IMR-90 (cell line): ENCODE measurements at regions not wholly inside any gene's neighbourhood (a gene's known extent, or its start where the extent isn't known, plus 50 kb on each side); places are given as distances from the start of the nearest gene placed in this dataset.

Experiments
- ATAC-seq: fragments of 200-7000 bp; cut with Tn5 transposase; 2 replicates; pipeline ENCODE4 v1.9.1; 2020; ENCODE audit warnings: low read depth, mild to moderate bottlenecking, moderate library complexity
- BruUV-seq: library from RNA; stranded (reverse); fragments of 400-500 nt; replicated peaks from 2 replicates; lab custom pipeline; 2021; lab: Mats Ljungman, UMichigan
- CTCF ChIA-PET: fragments of 300-600 bp; formaldehyde crosslinking; extraction: SDS; loops from one replicate; lab custom pipeline; 2021; ENCODE audit warnings: antibody characterized with exemption; lab: Yijun Ruan, JAX
- POLR2A ChIA-PET: fragments of 300-600 bp; sonication (Branson Sonifier 250); formaldehyde crosslinking; loops from one replicate; lab custom pipeline; 2022; ENCODE audit warnings: antibody characterized with exemption; ENCODE audit not compliant: unreplicated experiment; lab: Charles Lee
- DNase-seq: peaks from one replicate; pipeline ENCODE4 v3.0.0; 2013
- H2AFZ ChIP-seq: replicated peaks from 2 replicates; pipeline ENCODE3; 2013; ENCODE audit warnings: low read length, mild to moderate bottlenecking; ENCODE audit not compliant: poor library complexity
- H2AK5ac ChIP-seq: 2 replicates; pipeline ENCODE4 v1.6.1; 2013; ENCODE audit warnings: low read depth, low read length, inconsistent platforms
- H2AK9ac ChIP-seq: replicated peaks from 2 replicates; pipeline ENCODE3; 2013; ENCODE audit warnings: mild to moderate bottlenecking, low read depth, low read length, moderate library complexity; ENCODE audit not compliant: poor library complexity
- H2BK120ac ChIP-seq: 2 replicates; pipeline ENCODE4 v1.6.1; 2013; ENCODE audit warnings: low read depth, low read length, inconsistent platforms
- H2BK15ac ChIP-seq: 3 replicates; pipeline ENCODE4 v1.6.1; 2013; ENCODE audit warnings: low read depth, low read length, inconsistent platforms
- H2BK20ac ChIP-seq: 2 replicates; pipeline ENCODE4 v1.6.1; 2013; ENCODE audit warnings: low read depth, mild to moderate bottlenecking, inconsistent platforms, low read length, moderate library complexity
- H2BK5ac ChIP-seq: 2 replicates; pipeline ENCODE4 v1.6.1; 2013; ENCODE audit warnings: mild to moderate bottlenecking, low read depth, low read length, inconsistent platforms; ENCODE audit not compliant: poor library complexity, severe bottlenecking
- H3K14ac ChIP-seq: replicated peaks from 2 replicates; pipeline ENCODE4 v1.6.1; 2013; ENCODE audit warnings: low read depth, low read length, inconsistent platforms
- H3K18ac ChIP-seq: 2 replicates; pipeline ENCODE4 v1.6.1; 2013; ENCODE audit warnings: low read depth, low read length, control low read depth
- H3K23ac ChIP-seq: 2 replicates; pipeline ENCODE4 v1.6.1; 2013; ENCODE audit warnings: low read depth, low read length, inconsistent platforms
- H3K27ac ChIP-seq: 2 replicates; pipeline ENCODE4 v1.5.1; 2013; ENCODE audit warnings: mild to moderate bottlenecking, control low read depth, low read length; ENCODE audit not compliant: insufficient read depth
- H3K27me3 ChIP-seq: 2 replicates; pipeline ENCODE4 v1.6.1; 2013; ENCODE audit warnings: low read length; ENCODE audit not compliant: control insufficient read depth, insufficient read depth
- H3K36me3 ChIP-seq: 2 replicates; pipeline ENCODE4 v1.6.1; 2013; ENCODE audit warnings: low read length, mixed read lengths; ENCODE audit not compliant: control insufficient read depth, insufficient read depth
- H3K4ac ChIP-seq: 2 replicates; pipeline ENCODE4 v1.6.1; 2013; ENCODE audit warnings: low read depth, low read length, inconsistent platforms
- H3K4me1 ChIP-seq: 2 replicates; pipeline ENCODE4 v1.6.1; 2013; ENCODE audit warnings: low read length, mixed read lengths; ENCODE audit not compliant: control insufficient read depth, insufficient read depth
- H3K4me2 ChIP-seq: 2 replicates; pipeline ENCODE4 v1.6.1; 2013; ENCODE audit warnings: low read depth, mild to moderate bottlenecking, control low read depth, low read length, moderate library complexity
- H3K4me3 ChIP-seq: 2 replicates; pipeline ENCODE4 v1.5.1; 2013; ENCODE audit warnings: low read depth, mild to moderate bottlenecking, control low read depth, low read length, moderate library complexity; ENCODE audit not compliant: insufficient read depth
- H3K56ac ChIP-seq: 2 replicates; pipeline ENCODE4 v1.6.1; 2013; ENCODE audit warnings: low read length, inconsistent platforms; ENCODE audit not compliant: insufficient read depth; ENCODE audit errors: extremely low read depth
- H3K79me1 ChIP-seq, 2 experiments: 2 replicates each; pipeline ENCODE4 v1.6.1; 2013; ENCODE audit warnings: low read length in 2 of 2, inconsistent platforms in 1 of 2, low read depth in 1 of 2
- H3K9ac ChIP-seq: 2 replicates; pipeline ENCODE4 v1.6.1; 2013; ENCODE audit warnings: low read depth, low read length, control low read depth
- H3K9me1 ChIP-seq: 2 replicates; pipeline ENCODE4 v1.6.1; 2013; ENCODE audit warnings: low read length, inconsistent platforms; ENCODE audit not compliant: insufficient read depth
- H3K9me3 ChIP-seq: 2 replicates; pipeline ENCODE4 v1.6.1; 2013; ENCODE audit warnings: low read length; ENCODE audit not compliant: control insufficient read depth, insufficient read depth
- H4K20me1 ChIP-seq: 2 replicates; pipeline ENCODE4 v1.6.1; 2013; ENCODE audit warnings: low read length, inconsistent platforms; ENCODE audit not compliant: insufficient read depth
- H4K5ac ChIP-seq: 2 replicates; pipeline ENCODE4 v1.6.1; 2013; ENCODE audit warnings: mild to moderate bottlenecking, low read depth, low read length, control low read depth
- H4K8ac ChIP-seq, 2 experiments: 2 replicates each; pipeline ENCODE4 v1.6.1; 2013; ENCODE audit warnings: low read depth in 2 of 2, low read length in 2 of 2, control low read depth in 1 of 2, inconsistent platforms in 1 of 2
- H4K91ac ChIP-seq: 2 replicates; pipeline ENCODE4 v1.6.1; 2013; ENCODE audit warnings: low read depth, low read length, inconsistent platforms; ENCODE audit not compliant: insufficient read depth
- BHLHE40 ChIP-seq: fragments of 150-350 bp; IDR thresholded peaks from 2 replicates; pipeline ENCODE4 v1.6.1; 2016; ENCODE audit warnings: mild to moderate bottlenecking, low read depth, low read length
- CEBPB ChIP-seq: IDR thresholded peaks from 2 replicates; pipeline ENCODE4 v1.6.1; 2012; ENCODE audit warnings: low read depth, low read length, improper control_type of control experiment
- CHD1 ChIP-seq: IDR thresholded peaks from 2 replicates; pipeline ENCODE4 v1.6.1; 2012; ENCODE audit warnings: low read depth, low read length, improper control_type of control experiment
- CTCF ChIP-seq: conservative IDR thresholded peaks from 2 replicates; pipeline ENCODE4 v1.5.1; 2012; ENCODE audit warnings: mild to moderate bottlenecking, low read depth, low read length, improper control_type of control experiment
- FOS ChIP-seq: fragments of 150-350 bp; IDR thresholded peaks from 2 replicates; pipeline ENCODE4 v1.6.1; 2016; ENCODE audit warnings: low read depth, low read length
- MAFK ChIP-seq: IDR thresholded peaks from 2 replicates; pipeline ENCODE4 v1.6.1; 2012; ENCODE audit warnings: low read depth, low read length, improper control_type of control experiment
- MAZ ChIP-seq: IDR thresholded peaks from 2 replicates; pipeline ENCODE4 v1.6.1; 2012; ENCODE audit warnings: low read depth, mild to moderate bottlenecking, low read length, improper control_type of control experiment, moderate library complexity, borderline replicate concordance
- MXI1 ChIP-seq: IDR thresholded peaks from 2 replicates; pipeline ENCODE4 v1.6.1; 2012; ENCODE audit warnings: low read depth, mild to moderate bottlenecking, low read length, moderate library complexity, borderline replicate concordance
- NFE2L2 ChIP-seq: fragments of 150-350 bp; IDR thresholded peaks from 2 replicates; pipeline ENCODE4 v1.6.1; 2016; ENCODE audit warnings: low read depth, mild to moderate bottlenecking, low read length
- POLR2A ChIP-seq: IDR thresholded peaks from 2 replicates; pipeline ENCODE4 v1.6.1; 2012; ENCODE audit warnings: mild to moderate bottlenecking, low read depth, low read length
- RAD21 ChIP-seq: IDR thresholded peaks from 2 replicates; pipeline ENCODE4 v1.6.1; 2012; ENCODE audit warnings: low read length, improper control_type of control experiment
- RCOR1 ChIP-seq: IDR thresholded peaks from 2 replicates; pipeline ENCODE4 v1.6.1; 2012; ENCODE audit warnings: mild to moderate bottlenecking, low read length, improper control_type of control experiment; ENCODE audit not compliant: insufficient replicate concordance
- RFX5 ChIP-seq: IDR thresholded peaks from 2 replicates; pipeline ENCODE4 v1.8.0; 2012; ENCODE audit warnings: low read depth, mild to moderate bottlenecking, low read length, moderate library complexity
- SMC3 ChIP-seq: fragments of 150-350 bp; IDR thresholded peaks from 2 replicates; pipeline ENCODE4 v1.6.1; 2016; ENCODE audit warnings: low read depth, mild to moderate bottlenecking, antibody characterized with exemption, low read length, moderate library complexity
- USF2 ChIP-seq: fragments of 150-350 bp; IDR thresholded peaks from 2 replicates; pipeline ENCODE4 v1.6.1; 2017; ENCODE audit warnings: mild to moderate bottlenecking, antibody characterized with exemption, low read length, low read depth
- WGBS, 2 experiments: methylation state at CpG; one replicate each; pipeline versions ENCODE4 v1.1.5 to v1.1.7; 2013; ENCODE audit warnings: missing lambda C conversion rate in 2 of 2; ENCODE audit not compliant: insufficient read length in 1 of 2; ENCODE audit errors: extremely low coverage in 2 of 2; 5-methylcytosine and 5-hydroxymethylcytosine counted together
- dilution Hi-C: fragments of 300-500 bp; cut with HindIII; formaldehyde crosslinking; loops from one replicate; pipeline ENCODE4 v1.14.3; 2018; ENCODE audit warnings: low sequenced_read_pairs; ENCODE audit not compliant: unreplicated experiment
- in situ Hi-C: fragments of 300-500 bp; cut with MboI; formaldehyde crosslinking; loops from 3 replicates; pipeline ENCODE4 v1.14.3; 2019; ENCODE audit warnings: low sequenced_read_pairs, inconsistent platforms, mixed read lengths
- intact Hi-C: fragments of 100-400 bp; cut with micrococcal nuclease; formaldehyde crosslinking; loops from 2 replicates; pipeline ENCODE4 v1.10.0; 2022

- BruUV-seq = no TSS peak
- Histone ChIP-seq H2BK5ac (peak overlapping the region; percentile 91), H3K9me1 (peaks cover 2% of the 10 kb centered on the region; the same call in 1 of the 2 replicates), H3K4me2 (peak overlapping the region; percentile 88), H3K27ac (peak overlapping the region; percentile 51; the same call in 1 of the 2 replicates), H3K27me3 (no peaks in the 10 kb centered on the region), H3K79me1 (no peaks in the 10 kb centered on the region), H3K4me1 (peaks cover 9% of the 10 kb centered on the region), H2BK20ac (peak overlapping the region; percentile 92), H3K4ac (peak overlapping the region; percentile 66; the same call in 1 of the 2 replicates), H3K36me3 (no peaks in the 10 kb centered on the region), H4K5ac (peak overlapping the region; percentile 90), H3K18ac (peak overlapping the region; percentile 87), H4K20me1 (no peaks in the 10 kb centered on the region), H2AK5ac (peak overlapping the region; percentile 35; the same call in 1 of the 2 replicates), H2AK9ac (no peak overlapping the region), H3K9me3 (no peaks in the 10 kb centered on the region), H4K91ac (peak overlapping the region; percentile 77), H3K9ac (peak overlapping the region; percentile 62), H3K23ac (peak overlapping the region; percentile 71), H2BK120ac (peak overlapping the region; percentile 99), H3K56ac (peak overlapping the region; percentile 73), H2AFZ (no peak overlapping the region), H3K14ac (peak overlapping the region; percentile 64), H4K8ac (peak overlapping the region; percentile 68 to 91), H3K4me3 (peak overlapping the region; percentile 39), H2BK15ac (peak overlapping the region; percentile 98)
- ChIA-PET CTCF (interaction anchor here (0.7 to 1.0 kb wide), 3 partner anchors 10 to 596 kb away, joined by 3 read pairs; no protein-coding TSS in a partner anchor), POLR2A (no interaction called here)
- in situ Hi-C loops = no loop called here
- intact Hi-C loops = loop anchor here (1.0 to 10.0 kb wide), 2 partner anchors 370 to 389 kb away; no protein-coding TSS in a partner anchor
- ATAC-seq (no peak; the same call in none of the 2 replicates), DNase-seq (peak; percentile 2)
- WGBS, 2 experiments = no CpG with 5 or more reads among the region's 4 CpGs
- dilution Hi-C loops = no loop called here
- TF ChIP-seq USF2 (no peak), MXI1 (no peak), RFX5 (no peak), RAD21 (no peak), MAZ (no peak), CHD1 (no peak), BHLHE40 (no peak), MAFK (no peak), CEBPB (no peak), SMC3 (no peak), FOS (no peak), CTCF (no peak), NFE2L2 (no peak), RCOR1 (no peak), POLR2A (no peak)
Observed at GRCh38 chr12:91773749-91774429, 371.8 kb downstream of the BTG1 start.
